ENCODE measurements at regions not wholly inside any gene's neighbourhood (a gene's known extent, or its start where the extent isn't known, plus 50 kb on each side); places are given as distances from the start of the nearest gene placed in this dataset.

GRCh38 chr12:67798768-67799167 is 150.2 kb downstream of the DYRK2 start:
- no peak for DNase-seq

- DNase-seq: no peak
These were observed 154.2 kb downstream of the DYRK2 start for GRCh38 chr12:67802731-67803130.

- DNase-seq: no peak
These were observed 154.9 kb downstream of the DYRK2 start for GRCh38 chr12:67803278-67803993.

- no peak for DNase-seq
These were observed 155.6 kb downstream of the DYRK2 start for GRCh38 chr12:67804168-67804567.

DNA sequence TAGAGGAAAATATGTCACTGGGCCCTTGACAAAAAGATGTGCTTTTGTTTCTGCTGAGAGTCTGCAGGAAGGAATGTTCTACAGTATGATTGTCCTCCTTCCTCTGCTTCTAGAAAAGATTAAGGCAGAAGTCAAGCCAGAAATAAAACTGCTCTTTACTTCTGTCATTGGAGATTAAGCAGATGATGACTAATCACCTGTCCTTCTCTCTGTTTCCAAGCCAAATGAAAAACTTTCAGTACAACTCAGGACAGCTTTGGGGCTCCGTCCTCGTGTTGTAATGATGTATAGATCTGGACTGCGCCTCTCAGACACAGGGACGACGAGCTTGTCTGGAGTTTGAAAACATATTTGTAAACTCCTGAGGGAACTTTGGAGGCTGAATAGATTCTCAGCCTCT is 159.3 kb downstream of the DYRK2 start:
- DNase-seq: no peak

- DNase-seq: no peak
These were observed 161.6 kb downstream of the DYRK2 start for GRCh38 chr12:67810166-67810565.

DNA sequence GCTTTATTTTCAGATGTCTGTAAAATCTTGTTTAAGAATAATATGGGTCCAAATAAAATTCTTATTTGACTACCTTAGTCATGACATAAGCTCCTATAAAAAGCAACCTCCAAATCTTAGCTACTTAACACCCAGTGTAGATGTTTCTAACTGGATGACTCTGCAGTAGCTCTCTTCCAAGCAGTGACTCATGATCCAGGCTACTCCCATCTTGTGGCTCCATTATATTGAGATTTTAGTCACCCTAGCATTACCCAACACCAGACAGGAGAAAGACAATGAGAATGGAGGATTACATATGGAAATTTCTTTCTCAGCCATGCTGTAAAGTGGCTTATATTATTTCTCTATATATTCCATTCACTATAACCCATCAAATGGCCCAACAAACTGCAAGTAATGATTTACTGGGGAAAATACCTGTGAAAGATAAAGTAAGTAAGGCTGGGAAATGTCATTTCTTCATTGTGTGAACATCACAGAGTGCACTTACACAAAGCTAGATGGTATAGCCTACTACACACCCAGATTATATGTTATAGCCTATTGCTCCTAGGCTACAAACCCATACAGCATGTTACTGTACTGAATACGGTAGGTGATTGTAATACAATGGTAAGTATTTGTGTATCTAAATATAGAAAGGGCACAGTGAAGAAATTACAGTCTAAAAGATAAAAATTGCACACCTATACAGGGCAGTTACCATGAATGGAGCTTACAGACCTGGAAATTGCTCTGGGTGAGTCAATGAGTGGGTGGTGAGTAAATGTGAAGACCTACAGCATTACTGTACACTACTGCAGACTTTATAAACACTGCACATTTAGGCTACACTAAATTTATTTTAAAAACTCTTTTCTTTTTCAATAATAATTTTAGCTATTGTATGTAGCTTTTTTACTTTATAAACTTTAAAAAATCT is 163.2 kb downstream of the DYRK2 start:
- no peak for DNase-seq

DNA sequence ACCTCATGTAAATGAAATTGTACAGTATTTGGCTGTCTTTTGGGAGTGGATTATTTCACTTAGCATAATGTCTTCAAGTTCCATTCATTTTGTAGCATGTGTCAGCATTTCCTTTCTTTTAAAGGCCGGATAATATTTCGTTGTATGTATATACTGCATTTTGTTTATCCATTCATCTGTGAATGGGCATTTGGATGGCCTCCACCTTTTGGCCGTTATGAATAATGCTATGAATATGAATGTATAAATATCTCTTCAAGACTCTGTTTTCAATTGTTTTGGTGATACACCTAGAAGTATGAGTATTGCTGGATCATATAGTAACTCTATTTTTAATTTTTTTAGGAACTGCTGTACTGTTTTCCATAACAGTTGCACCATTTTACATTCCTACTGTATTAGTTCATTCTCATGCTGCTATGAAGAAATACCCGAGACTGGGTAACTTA is 164.9 kb downstream of the DYRK2 start:
- no peak for DNase-seq

GRCh38 chr12:67816269-67816668 is 167.7 kb downstream of the DYRK2 start:
- DNase-seq: no peak

DNA sequence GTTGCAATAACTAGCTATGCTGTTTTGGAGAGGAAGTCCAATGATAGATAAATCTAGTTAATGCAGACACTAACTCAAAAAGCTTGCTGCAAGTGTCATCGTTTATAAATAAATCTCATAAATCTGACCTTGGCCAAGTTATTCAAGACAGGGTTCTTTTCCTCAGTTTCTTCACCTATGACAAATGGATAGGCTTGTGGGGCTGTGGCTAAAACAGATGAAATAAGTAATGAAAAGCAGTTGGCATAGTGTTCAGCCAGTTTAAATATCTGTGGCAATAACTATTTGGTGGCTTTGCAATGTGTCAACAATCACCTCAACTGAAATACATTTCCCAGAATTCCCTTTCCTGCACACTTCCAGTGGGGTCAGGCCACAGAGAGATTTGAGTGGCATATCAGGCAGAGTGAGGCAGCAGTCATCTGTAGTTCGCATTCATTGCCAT is 169.9 kb downstream of the DYRK2 start:
- no peak for DNase-seq

GRCh38 chr12:67819902-67820301 is 169.3 kb upstream of the IFNG-AS1 start:
- no peak for DNase-seq

DNA sequence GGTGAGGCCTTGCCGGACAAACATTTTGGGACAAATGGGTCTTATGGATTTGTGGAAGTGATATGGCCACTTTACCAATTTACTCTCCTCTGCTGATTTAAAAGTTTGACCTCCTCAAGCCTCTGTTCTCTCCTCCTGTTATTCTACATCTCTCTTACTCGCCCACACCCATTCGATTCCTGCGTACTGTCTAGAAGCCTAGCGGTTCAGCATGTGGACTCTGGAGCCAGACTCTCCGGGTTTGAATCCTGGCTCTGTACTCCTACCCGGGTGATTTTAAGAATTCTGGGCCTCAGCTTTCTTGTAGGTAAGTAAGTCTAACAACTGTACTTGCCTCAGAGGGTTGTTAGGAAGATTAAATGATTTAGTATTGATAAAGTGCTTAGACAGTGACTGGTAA is 168.6 kb upstream of the IFNG-AS1 start:
- DNase-seq: no peak

DNA sequence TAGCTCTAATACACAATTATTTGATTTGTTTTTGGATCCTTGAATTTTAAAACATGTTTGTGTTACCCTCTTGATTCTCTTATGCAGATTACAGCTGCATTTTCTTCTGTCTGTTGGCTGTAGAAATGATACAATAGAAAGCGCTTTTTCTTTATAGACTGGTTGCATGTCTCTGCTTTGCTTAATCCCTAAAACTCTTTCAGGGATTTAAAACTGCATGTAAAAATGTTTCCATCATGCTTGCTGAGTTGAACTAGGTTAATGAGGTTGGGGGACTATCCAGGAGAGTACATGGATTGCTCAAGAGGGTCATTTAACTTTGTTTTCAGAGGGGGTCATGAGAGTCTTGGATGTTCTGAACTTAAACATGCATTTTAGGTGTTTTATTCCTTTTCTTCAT is 166.4 kb upstream of the IFNG-AS1 start:
- DNase-seq: no peak

DNA sequence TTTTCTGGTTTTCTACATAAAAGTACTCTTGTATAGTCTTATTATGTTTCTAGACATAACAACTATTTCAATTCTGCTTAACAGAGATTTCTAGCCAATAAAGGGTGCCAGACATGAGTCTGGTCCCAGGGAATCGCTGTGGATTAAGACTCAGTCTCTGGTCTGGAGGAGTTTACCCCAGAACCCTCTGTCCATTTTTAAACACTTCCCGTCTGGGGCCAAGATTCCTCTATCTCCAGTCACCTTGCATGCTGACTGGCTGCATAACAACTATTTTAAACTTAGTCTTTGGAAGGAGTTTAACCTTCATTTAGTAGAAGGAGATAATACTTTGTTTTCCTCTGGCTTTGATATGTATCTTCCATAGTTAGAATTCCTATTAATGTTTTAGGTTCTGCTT is 163.1 kb upstream of the IFNG-AS1 start:
- DNase-seq: no peak

DNA sequence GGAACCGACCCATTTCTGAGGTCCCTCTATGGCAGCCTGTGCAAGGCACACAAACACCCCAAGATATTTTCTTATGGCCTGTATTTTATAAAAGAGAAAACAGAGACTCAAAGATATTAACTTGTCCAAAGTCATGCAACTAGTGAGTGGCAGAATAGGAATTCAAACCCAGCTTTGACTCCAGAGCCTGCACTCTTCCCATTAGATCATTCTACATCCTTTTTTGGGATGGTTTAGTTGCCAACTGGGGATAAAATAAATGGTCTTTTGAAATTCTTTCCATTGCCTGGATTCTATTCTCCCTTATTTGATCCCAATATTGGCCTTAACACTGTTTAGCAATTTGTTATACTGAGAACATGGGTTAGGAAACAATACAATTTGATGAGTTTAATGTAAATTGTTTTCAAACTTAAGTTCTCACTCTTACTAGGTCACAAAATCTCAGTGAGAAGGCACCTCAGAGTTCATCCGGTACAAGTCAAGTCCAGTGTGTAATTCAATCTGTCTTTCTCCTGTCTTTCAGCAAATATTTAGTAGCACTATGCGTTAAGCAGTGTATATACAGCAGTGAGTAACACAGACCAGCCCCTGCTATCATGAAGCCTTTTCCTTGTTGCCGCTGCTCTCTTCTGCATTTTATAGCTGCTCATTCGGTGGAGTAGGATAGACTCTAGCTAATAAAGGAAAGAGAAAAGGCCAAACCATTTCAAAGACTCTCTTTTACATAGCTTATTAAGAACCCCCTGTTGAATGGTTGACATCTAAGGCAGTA is 162.1 kb upstream of the IFNG-AS1 start:
- DNase-seq: no peak

GRCh38 chr12:67827820-67828383 is 161.3 kb upstream of the IFNG-AS1 start:
- DNase-seq: peak; percentile 58

- DNase-seq: no peak
These were observed 159.4 kb upstream of the IFNG-AS1 start for GRCh38 chr12:67829896-67830295.

DNA sequence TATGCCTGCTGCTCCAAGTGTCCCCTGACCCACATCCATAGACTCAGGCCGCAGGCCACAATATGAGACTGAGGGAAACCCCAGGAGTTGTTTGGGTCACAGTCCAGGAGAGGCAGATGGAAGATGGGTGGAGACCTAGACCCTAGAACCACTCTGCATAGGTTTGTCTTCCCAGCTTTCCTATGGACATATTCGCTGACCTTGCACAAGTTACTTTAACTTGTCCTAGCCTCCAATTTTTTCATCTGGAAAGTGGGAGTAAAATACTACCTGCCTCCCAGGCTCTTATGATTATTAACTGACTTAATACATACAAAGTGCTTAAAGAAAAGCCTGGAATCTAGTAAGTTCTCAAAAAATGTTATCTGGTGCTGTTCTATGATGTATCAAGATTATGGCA is 157.1 kb upstream of the IFNG-AS1 start:
- no peak for DNase-seq

DNA sequence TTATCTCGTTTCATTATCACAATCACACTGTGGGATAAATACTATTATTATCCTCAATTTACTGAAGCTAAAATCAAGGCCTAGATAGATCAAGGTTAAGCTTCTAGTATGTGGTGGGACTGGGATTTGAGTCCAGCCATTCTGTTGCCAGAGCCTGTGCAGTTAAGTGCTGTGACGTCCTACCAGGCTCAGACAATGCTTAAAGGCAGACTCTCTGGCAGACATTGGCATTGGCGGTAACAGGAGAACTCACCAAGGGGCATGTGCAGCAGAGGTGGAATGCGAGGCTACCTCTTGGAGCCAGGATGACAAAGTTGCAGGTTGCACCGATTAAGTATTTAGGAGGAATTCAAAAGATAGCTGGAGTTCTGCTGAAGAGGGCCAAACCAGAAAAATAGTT is 155.6 kb upstream of the IFNG-AS1 start:
- DNase-seq: no peak

- DNase-seq: no peak
These were observed 151.4 kb upstream of the IFNG-AS1 start for GRCh38 chr12:67837876-67838275.

- no peak for DNase-seq
These were observed 147.1 kb upstream of the IFNG-AS1 start for GRCh38 chr12:67842124-67842523.

GRCh38 chr12:67843257-67843656 is 146.0 kb upstream of the IFNG-AS1 start:
- no peak for DNase-seq

GRCh38 chr12:67852701-67853100 is 136.5 kb upstream of the IFNG-AS1 start:
- no peak for DNase-seq

Data from activated CD8-positive, alpha-beta memory T cell treated with anti-CD3 and anti-CD28 coated beads, Interleukin-2, amount 50 U/mL, for 48 hours (primary cell).